Stimulated activated naive CD4-positive, alpha-beta T cell treated with Interleukin-2 at 50 U/mL for 16 hours (primary cell): ENCODE measurements at regions not wholly inside any gene's neighbourhood (a gene's known extent, or its start where the extent isn't known, plus 50 kb on each side); places are given as distances from the start of the nearest gene placed in this dataset.

Experiments
- DNase-seq: peaks from one replicate; lab custom pipeline; 2025; lab: John Stamatoyannopoulos, UW

- DNase-seq = no peak
These were observed 653.8 kb downstream of the NPHP4 start for GRCh38 chr1:5338466-5338865.

GRCh38 chr1:5333291-5333690, 658.9 kb downstream of the NPHP4 start:
- DNase-seq = no peak

- DNase-seq = no peak
These were observed 661.1 kb downstream of the NPHP4 start for GRCh38 chr1:5331101-5331500.

GRCh38 chr1:5329068-5329739, 663.0 kb downstream of the NPHP4 start:
- DNase-seq = no peak

- no peak for DNase-seq
These were observed 667.3 kb downstream of the NPHP4 start for GRCh38 chr1:5324883-5325282.

GRCh38 chr1:5318143-5318816, 663.9 kb downstream of the AJAP1 start:
- DNase-seq = no peak

- DNase-seq = no peak
These were observed 663.0 kb downstream of the AJAP1 start for GRCh38 chr1:5317391-5317790.

- DNase-seq = no peak
These were observed 658.5 kb downstream of the AJAP1 start for GRCh38 chr1:5312862-5313261.

GRCh38 chr1:5312293-5312674, 657.9 kb downstream of the AJAP1 start:
- no peak for DNase-seq

GRCh38 chr1:5311634-5312292, 657.4 kb downstream of the AJAP1 start:
- DNase-seq = no peak

GRCh38 chr1:5311147-5311546, 656.7 kb downstream of the AJAP1 start:
- DNase-seq = no peak

- DNase-seq = no peak
These were observed 653.8 kb downstream of the AJAP1 start for GRCh38 chr1:5308249-5308648.

GRCh38 chr1:5304702-5305101, 650.3 kb downstream of the AJAP1 start:
- DNase-seq = no peak

- no peak for DNase-seq
These were observed 644.0 kb downstream of the AJAP1 start for GRCh38 chr1:5298376-5298775.

- DNase-seq = no peak
These were observed 643.5 kb downstream of the AJAP1 start for GRCh38 chr1:5297886-5298239.

GRCh38 chr1:5297180-5297885, 642.9 kb downstream of the AJAP1 start:
- no peak for DNase-seq

- DNase-seq = no peak
These were observed 642.3 kb downstream of the AJAP1 start for GRCh38 chr1:5296557-5297179.

GRCh38 chr1:5296095-5296494, 641.7 kb downstream of the AJAP1 start:
- no peak for DNase-seq

- no peak for DNase-seq
These were observed 637.5 kb downstream of the AJAP1 start for GRCh38 chr1:5291889-5292288.

- no peak for DNase-seq
These were observed 633.1 kb downstream of the AJAP1 start for GRCh38 chr1:5287178-5288150.

- no peak for DNase-seq
These were observed 631.8 kb downstream of the AJAP1 start for GRCh38 chr1:5286244-5286643.
